GM23248 (cell line): ENCODE measurements at regions not wholly inside any gene's neighbourhood (a gene's known extent, or its start where the extent isn't known, plus 50 kb on each side); places are given as distances from the start of the nearest gene placed in this dataset.
A peak's percentile ranks its signal among the peaks of the same experiment; 100 is the strongest.

Source experiments
- DNase-seq: peaks from one replicate; pipeline ENCODE4 v3.0.0-alpha.2; 2015
- H2AFZ ChIP-seq: fragments of 200-600 bp; sonication (generic); 2 replicates; pipeline ENCODE4 v1.6.1; 2016; ENCODE audit warnings: antibody characterized with exemption
- H3F3A ChIP-seq: fragments of 200-600 bp; sonication (generic); 2 replicates; pipeline ENCODE4 v1.6.1; 2016; ENCODE audit warnings: mild to moderate bottlenecking, antibody characterized with exemption, mixed run types; ENCODE audit not compliant: insufficient read depth
- H3K27ac ChIP-seq: fragments of 200-600 bp; sonication (generic); 2 replicates; pipeline ENCODE4 v1.5.1; 2016; ENCODE audit warnings: mild to moderate bottlenecking
- H3K27me3 ChIP-seq: fragments of 200-600 bp; sonication (generic); replicated peaks from 2 replicates; pipeline ENCODE4 v1.6.1; 2016; ENCODE audit warnings: mild to moderate bottlenecking; ENCODE audit not compliant: insufficient read depth
- H3K36me3 ChIP-seq: fragments of 200-600 bp; sonication (generic); 2 replicates; pipeline ENCODE4 v1.6.1; 2016; ENCODE audit warnings: low read depth, mild to moderate bottlenecking
- H3K4me1 ChIP-seq: fragments of 200-600 bp; sonication (generic); 2 replicates; pipeline ENCODE4 v1.6.1; 2016; ENCODE audit warnings: mild to moderate bottlenecking; ENCODE audit not compliant: insufficient read depth
- H3K4me2 ChIP-seq: fragments of 200-600 bp; sonication (generic); one replicate; pipeline ENCODE4 v1.6.1; 2016; ENCODE audit warnings: mild to moderate bottlenecking; ENCODE audit not compliant: unreplicated experiment
- H3K4me3 ChIP-seq: fragments of 200-600 bp; sonication (generic); 2 replicates; pipeline ENCODE4 v1.5.1; 2016; ENCODE audit warnings: mild to moderate bottlenecking
- H3K79me2 ChIP-seq: fragments of 200-600 bp; sonication (generic); 2 replicates; pipeline ENCODE4 v1.6.1; 2016; ENCODE audit warnings: mild to moderate bottlenecking; ENCODE audit not compliant: insufficient read depth
- H3K9ac ChIP-seq: fragments of 200-600 bp; sonication (generic); 2 replicates; pipeline ENCODE4 v1.6.1; 2016; ENCODE audit warnings: mild to moderate bottlenecking
- H3K9me2 ChIP-seq: fragments of 200-600 bp; sonication (generic); 2 replicates; pipeline ENCODE4 v1.6.1; 2016; ENCODE audit warnings: mixed run types, mild to moderate bottlenecking, moderate library complexity; ENCODE audit not compliant: insufficient read depth
- H3K9me3 ChIP-seq: fragments of 200-600 bp; sonication (generic); one replicate; pipeline ENCODE4 v1.6.1; 2017; ENCODE audit warnings: low read depth
- H4K20me1 ChIP-seq: fragments of 200-600 bp; sonication (generic); 2 replicates; pipeline ENCODE4 v1.6.0; 2016; ENCODE audit not compliant: insufficient read depth
- EZH2 ChIP-seq: fragments of 200-600 bp; sonication (generic); IDR thresholded peaks from 2 replicates; pipeline ENCODE4 v1.6.1; 2018; ENCODE audit warnings: antibody characterized with exemption, mild to moderate bottlenecking; ENCODE audit not compliant: insufficient read depth, poor library complexity, severe bottlenecking
- EZH2phosphoT487 ChIP-seq: fragments of 200-600 bp; sonication (generic); IDR thresholded peaks from 2 replicates; pipeline ENCODE4 v1.6.1; 2018; ENCODE audit warnings: antibody characterized with exemption, moderate library complexity, mild to moderate bottlenecking, low read depth; ENCODE audit not compliant: insufficient read depth
- WGBS, 2 experiments: methylation state at CpG; one replicate each; pipeline ENCODE4 v1.1.6; 2015 to 2017; ENCODE audit warnings: low lambda C conversion rate in 2 of 2, low coverage in 1 of 2; ENCODE audit errors: missing lambda C conversion rate in 2 of 2; 5-methylcytosine and 5-hydroxymethylcytosine counted together
- in situ Hi-C: fragments of 300-500 bp; cut with MboI; formaldehyde crosslinking; loops from 2 replicates; pipeline ENCODE4 v1.15.0; 2020

- Histone ChIP-seq H3K27me3 (no peaks in the 10 kb centered on the region), H3K9me3 (no peaks in the 10 kb centered on the region)
Observed at GRCh38 chr9:3138231-3139229, 294.6 kb upstream of the PUM3 start.

GRCh38 chr9:3137347-3137695 is 293.4 kb upstream of the PUM3 start:
- WGBS, 2 experiments, result 43 to 44% methylated on average over 3 of the region's 3 CpGs
- TF ChIP-seq EZH2phosphoT487 (no peak), EZH2 (no peak)
- in situ Hi-C loops, result no loop called here
- Histone ChIP-seq H3K9me2 (no peaks in the 10 kb centered on the region), H3K9me3 (no peaks in the 10 kb centered on the region), H3K27ac (no peak overlapping the region), H2AFZ (no peak overlapping the region), H3F3A (no peaks in the 10 kb centered on the region; the same call in 1 of the 2 replicates), H3K79me2 (no peaks in the 10 kb centered on the region), H4K20me1 (no peaks in the 10 kb centered on the region), H3K9ac (no peak overlapping the region), H3K4me2 (no peak overlapping the region), H3K4me3 (no peak overlapping the region), H3K4me1 (peaks cover 21% of the 10 kb centered on the region; the same call in 1 of the 2 replicates), H3K36me3 (no peaks in the 10 kb centered on the region), H3K27me3 (no peaks in the 10 kb centered on the region)
- peak; percentile 10 for DNase-seq

More at GRCh38 chr9:3138231-3139229, 294.6 kb upstream of the PUM3 start:
- no peak overlapping the region for H3K4me3 ChIP-seq
- H3K79me2 ChIP-seq, result no peaks in the 10 kb centered on the region
- TF ChIP-seq EZH2 (no peak), EZH2phosphoT487 (no peak)
- no peaks in the 10 kb centered on the region for H3K36me3 ChIP-seq
- peak overlapping the region; percentile 20 for H3K4me2 ChIP-seq
- peak; percentile 30 for DNase-seq
- 34 to 36% methylated on average over 10 of the region's 10 CpGs for WGBS, 2 experiments
- in situ Hi-C loops, result no loop called here
- 0 out of 2 replicates have a peak overlapping the region, but pooled peaks have one; percentile 25 for H2AFZ ChIP-seq
- no peak overlapping the region for H3K9ac ChIP-seq
- no peaks in the 10 kb centered on the region for H3K9me2 ChIP-seq
- no peaks in the 10 kb centered on the region for H4K20me1 ChIP-seq
- peaks cover 21% of the 10 kb centered on the region; the same call in 1 of the 2 replicates for H3K4me1 ChIP-seq
- no peaks in the 10 kb centered on the region; the same call in 1 of the 2 replicates for H3F3A ChIP-seq
- no peak overlapping the region for H3K27ac ChIP-seq

- Histone ChIP-seq H3K27me3 (no peaks in the 10 kb centered on the region), H3K9ac (no peak overlapping the region), H3K9me3 (no peaks in the 10 kb centered on the region), H3K27ac (no peak overlapping the region), H3K79me2 (no peaks in the 10 kb centered on the region), H3F3A (no peaks in the 10 kb centered on the region; the same call in 1 of the 2 replicates), H3K36me3 (no peaks in the 10 kb centered on the region), H3K4me1 (peaks cover 21% of the 10 kb centered on the region; the same call in 1 of the 2 replicates), H3K4me2 (no peak overlapping the region), H4K20me1 (no peaks in the 10 kb centered on the region), H3K9me2 (no peaks in the 10 kb centered on the region), H2AFZ (no peak overlapping the region), H3K4me3 (no peak overlapping the region)
- DNase-seq, result peak; percentile 2
- WGBS, 2 experiments, result 36 to 40% methylated on average over 6 of the region's 6 CpGs
- in situ Hi-C loops, result no loop called here
- TF ChIP-seq EZH2, result no peak
- no peak for TF ChIP-seq EZH2phosphoT487
Observed at GRCh38 chr9:3136686-3137346, 292.9 kb upstream of the PUM3 start.

- WGBS, 2 experiments, result 79 to 85% methylated on average over 1 of the region's 1 CpG
- Histone ChIP-seq H4K20me1 (no peaks in the 10 kb centered on the region), H3K79me2 (no peaks in the 10 kb centered on the region), H3K9me3 (no peaks in the 10 kb centered on the region), H2AFZ (no peak overlapping the region), H3K27me3 (no peaks in the 10 kb centered on the region), H3K4me3 (no peak overlapping the region), H3K4me1 (peaks cover 21% of the 10 kb centered on the region; the same call in 1 of the 2 replicates), H3F3A (no peaks in the 10 kb centered on the region; the same call in 1 of the 2 replicates), H3K9me2 (no peaks in the 10 kb centered on the region), H3K27ac (no peak overlapping the region), H3K36me3 (no peaks in the 10 kb centered on the region), H3K4me2 (no peak overlapping the region), H3K9ac (no peak overlapping the region)
- TF ChIP-seq EZH2phosphoT487 (no peak), EZH2 (no peak)
- no peak for DNase-seq
- in situ Hi-C loops, result no loop called here
Observed at GRCh38 chr9:3136230-3136629, 292.3 kb upstream of the PUM3 start.
